Ovary (tissue), 3 donors: ENCODE measurements at regions not wholly inside any gene's neighbourhood (a gene's known extent, or its start where the extent isn't known, plus 50 kb on each side); places are given as distances from the start of the nearest gene placed in this dataset.

Source experiments
- CTCF ChIP-seq, 3 donors: fragments of 450-650 bp in 2 of 3; fragments of 200-600 bp in 1 of 3; IDR thresholded peaks; one replicate each; pipeline versions ENCODE4 v1.5.1 to v1.8.0; 2016 to 2022; ENCODE audit warnings: antibody characterized with exemption in 3 of 3, mild to moderate bottlenecking in 1 of 3
- EP300 ChIP-seq: sonication (generic); formaldehyde crosslinking; IDR thresholded peaks from one replicate; pipeline ENCODE4 v1.6.1; 2017; ENCODE audit warnings: antibody characterized with exemption
- donor health status: DM: no; HTN: no; CAD: no.

DNA sequence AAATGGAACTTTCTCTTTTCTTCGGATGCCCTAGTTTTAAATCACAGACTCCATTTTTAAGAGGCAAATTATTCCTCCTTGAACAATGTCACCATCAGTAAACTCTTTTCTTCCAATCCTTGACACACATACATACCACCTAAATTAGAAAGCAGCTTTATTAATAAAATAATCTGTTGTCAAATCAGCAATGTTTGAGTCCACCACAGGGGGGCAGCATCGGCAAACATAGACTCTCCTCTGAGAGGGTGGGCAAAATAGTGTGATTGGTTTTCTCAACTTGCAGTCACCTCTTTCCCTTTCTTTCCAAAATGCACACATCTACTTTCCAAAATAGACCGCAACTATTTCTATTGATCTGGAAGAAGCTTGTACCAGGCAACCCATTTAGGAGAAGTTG, 438.4 kb upstream of the OR4E1 start:
- TF ChIP-seq CTCF (IDR thresholded peaks at IDR 0.05) = no peak
- TF ChIP-seq EP300 = no peak
